PFSK-1 (cell line): ENCODE measurements at regions not wholly inside any gene's neighbourhood (a gene's known extent, or its start where the extent isn't known, plus 50 kb on each side); places are given as distances from the start of the nearest gene placed in this dataset.

Experiments used
- FOXP2 ChIP-seq: optimal IDR thresholded peaks from 2 replicates; pipeline ENCODE3; 2011; ENCODE audit warnings: borderline replicate concordance, control low read depth, inconsistent platforms; ENCODE audit not compliant: insufficient read depth; ENCODE audit errors: extremely low read length, extremely low read depth
- POLR2AphosphoS5 ChIP-seq: IDR thresholded peaks from 2 replicates; pipeline ENCODE4 v1.6.1; 2012; ENCODE audit warnings: low read depth, mild to moderate bottlenecking, control low read depth, low read length, moderate library complexity
- REST ChIP-seq, 2 experiments: IDR thresholded peaks; 2 replicates each; pipeline versions ENCODE4 v1.6.1 to v1.8.0; 2011 to 2012; ENCODE audit warnings: low read depth in 2 of 2, low read length in 2 of 2, control low read depth in 1 of 2, inconsistent platforms in 1 of 2, mild to moderate bottlenecking in 1 of 2, moderate library complexity in 1 of 2; ENCODE audit not compliant: insufficient read depth in 1 of 2
- SIN3A ChIP-seq: IDR thresholded peaks from 2 replicates; pipeline ENCODE4 v1.6.1; 2012; ENCODE audit warnings: mild to moderate bottlenecking, low read length, moderate library complexity, borderline replicate concordance; ENCODE audit not compliant: insufficient read depth
- TAF1 ChIP-seq: IDR thresholded peaks from 2 replicates; pipeline ENCODE4 v1.6.1; 2012; ENCODE audit warnings: low read length, control low read depth, borderline replicate concordance; ENCODE audit not compliant: insufficient read depth

GRCh38 chr2:3078684-3079083, 298.9 kb downstream of the EIPR1 start:
- TF ChIP-seq SIN3A = no peak
- no peak for TF ChIP-seq REST (IDR thresholded peaks at IDR 0.05; ENCODE audit: insufficient read depth in 1 of 2, low read depth in 2 of 2, low read length in 2 of 2)
- no peak for TF ChIP-seq POLR2AphosphoS5
- TF ChIP-seq TAF1 = no peak
- no peak for TF ChIP-seq FOXP2

- TF ChIP-seq SIN3A (no peak), POLR2AphosphoS5 (no peak), FOXP2 (no peak), TAF1 (no peak), REST (IDR thresholded peaks at IDR 0.05; ENCODE audit: insufficient read depth in 1 of 2, low read depth in 2 of 2, low read length in 2 of 2) (no peak)
These were observed 300.6 kb downstream of the EIPR1 start for GRCh38 chr2:3076848-3077642.

- TF ChIP-seq SIN3A (no peak), FOXP2 (no peak), POLR2AphosphoS5 (no peak), TAF1 (no peak), REST (IDR thresholded peaks at IDR 0.05; ENCODE audit: insufficient read depth in 1 of 2, low read depth in 2 of 2, low read length in 2 of 2) (no peak)
These were observed 301.7 kb downstream of the EIPR1 start for GRCh38 chr2:3075991-3076340.

- TF ChIP-seq FOXP2 = no peak
- TF ChIP-seq POLR2AphosphoS5 = no peak
- no peak for TF ChIP-seq TAF1
- TF ChIP-seq REST (IDR thresholded peaks at IDR 0.05; ENCODE audit: insufficient read depth in 1 of 2, low read depth in 2 of 2, low read length in 2 of 2) = no peak
- no peak for TF ChIP-seq SIN3A
These were observed 302.2 kb downstream of the EIPR1 start for GRCh38 chr2:3075316-3075990.
